ENCODE measurements at regions not wholly inside any gene's neighbourhood (a gene's known extent, or its start where the extent isn't known, plus 50 kb on each side); places are given as distances from the start of the nearest gene placed in this dataset.

GRCh38 chr4:55249476-55249875 is 96.6 kb upstream of the SRD5A3 start:
- TF ChIP-seq CTCF (IDR thresholded peaks at IDR 0.05; ENCODE audit: extremely low read depth in 1 of 2, insufficient read depth in 1 of 2, low read depth in 1 of 2, low read length in 2 of 2) = no peak
- no peak for TF ChIP-seq GATA2 (IDR thresholded peaks at IDR 0.05; ENCODE audit: insufficient read depth, insufficient read length, low read depth, low read length)
- TF ChIP-seq EZH2 (IDR thresholded peaks at IDR 0.05; ENCODE audit: borderline replicate concordance, low read depth, low read length, severe bottlenecking) = no peak
- no peak for TF ChIP-seq POLR2A (IDR thresholded peaks at IDR 0.05; ENCODE audit: low read depth, low read length)

All from endothelial cell of umbilical vein (primary cell).